Duodenal mucosa (tissue), 2 donors: ENCODE measurements at regions not wholly inside any gene's neighbourhood (a gene's known extent, or its start where the extent isn't known, plus 50 kb on each side); places are given as distances from the start of the nearest gene placed in this dataset.
A peak's percentile ranks its signal among the peaks of the same experiment; 100 is the strongest.

Experiments
- H3K27ac ChIP-seq: one replicate; pipeline ENCODE4 v1.7.0; 2013; ENCODE audit warnings: low read depth, low read length
- H3K27me3 ChIP-seq, 2 donors: one replicate each; pipeline ENCODE4 v1.7.0; 2013; ENCODE audit warnings: low read length in 2 of 2, control low read depth in 1 of 2; ENCODE audit not compliant: insufficient read depth in 2 of 2, control insufficient read depth in 1 of 2
- H3K36me3 ChIP-seq, 2 donors: one replicate each; pipeline ENCODE4 v1.7.0; 2013; ENCODE audit warnings: low read length in 2 of 2, control low read depth in 1 of 2; ENCODE audit not compliant: insufficient read depth in 2 of 2, control insufficient read depth in 1 of 2
- H3K4me1 ChIP-seq, 2 donors: one replicate each; pipeline ENCODE4 v1.7.0; 2013; ENCODE audit warnings: low read length in 2 of 2, control low read depth in 1 of 2; ENCODE audit not compliant: insufficient read depth in 2 of 2, control insufficient read depth in 1 of 2
- H3K4me3 ChIP-seq, 2 donors: one replicate each; pipeline ENCODE4 v1.7.0; 2013; ENCODE audit warnings: low read length in 2 of 2, low read depth in 1 of 2
- H3K9ac ChIP-seq, 2 donors: one replicate each; pipeline ENCODE4 v1.7.0; 2013; ENCODE audit warnings: low read length in 2 of 2, low read depth in 1 of 2
- H3K9me3 ChIP-seq, 2 donors: one replicate each; pipeline ENCODE4 v1.7.0; 2013; ENCODE audit warnings: low read length in 2 of 2, control low read depth in 1 of 2; ENCODE audit not compliant: control insufficient read depth in 1 of 2

GRCh38 chr21:28537371-28538079 lies 455.2 kb downstream of the LTN1 start:
- Histone ChIP-seq H3K4me3 (no peak overlapping the region), H3K27me3 (no peaks in the 10 kb centered on the region), H3K36me3 (no peaks in the 10 kb centered on the region), H3K4me1 (no peaks in the 10 kb centered on the region), H3K27ac (no peak overlapping the region), H3K9me3 (no peaks in the 10 kb centered on the region), H3K9ac (no peak overlapping the region)

GRCh38 chr21:28532446-28532845 lies 460.2 kb downstream of the LTN1 start:
- no peak overlapping the region for H3K27ac ChIP-seq
- H3K4me1 ChIP-seq = no peaks in the 10 kb centered on the region
- H3K36me3 ChIP-seq = no peaks in the 10 kb centered on the region
- no peaks in the 10 kb centered on the region for H3K9me3 ChIP-seq
- no peak overlapping the region for H3K4me3 ChIP-seq
- H3K27me3 ChIP-seq = no peaks in the 10 kb centered on the region
- H3K9ac ChIP-seq = no peak overlapping the region

- Histone ChIP-seq H3K27ac (no peak overlapping the region), H3K4me3 (no peak overlapping the region), H3K4me1 (no peaks in the 10 kb centered on the region), H3K9ac (no peak overlapping the region), H3K27me3 (no peaks in the 10 kb centered on the region), H3K9me3 (no peaks in the 10 kb centered on the region), H3K36me3 (no peaks in the 10 kb centered on the region)
Measured at GRCh38 chr21:28523367-28523766, 469.3 kb downstream of the LTN1 start.

- Histone ChIP-seq H3K9me3 (no peaks in the 10 kb centered on the region), H3K36me3 (no peaks in the 10 kb centered on the region), H3K4me1 (peaks cover 0 to 2% of the 10 kb centered on the region in 2 donors), H3K27me3 (no peaks in the 10 kb centered on the region), H3K9ac (no peak overlapping the region), H3K27ac (no peak overlapping the region), H3K4me3 (no peak overlapping the region)
Measured at GRCh38 chr21:28522014-28522799, 470.5 kb downstream of the LTN1 start.

- no peak overlapping the region for H3K27ac ChIP-seq
- no peak overlapping the region for H3K9ac ChIP-seq
- no peaks in the 10 kb centered on the region for H3K9me3 ChIP-seq
- H3K4me1 ChIP-seq = peaks cover 0 to 4% of the 10 kb centered on the region in 2 donors
- H3K4me3 ChIP-seq = no peak overlapping the region
- no peaks in the 10 kb centered on the region for H3K27me3 ChIP-seq
- no peaks in the 10 kb centered on the region for H3K36me3 ChIP-seq
Measured at GRCh38 chr21:28518630-28519029, 474.0 kb downstream of the LTN1 start.

GRCh38 chr21:28516991-28517592 lies 475.6 kb downstream of the LTN1 start:
- H3K4me1 ChIP-seq = peaks cover 0 to 4% of the 10 kb centered on the region in 2 donors
- no peaks in the 10 kb centered on the region for H3K9me3 ChIP-seq
- no peaks in the 10 kb centered on the region for H3K36me3 ChIP-seq
- H3K9ac ChIP-seq = no peak overlapping the region
- H3K27ac ChIP-seq = no peak overlapping the region
- H3K27me3 ChIP-seq = no peaks in the 10 kb centered on the region
- peak overlapping the region in 1 of 2 donors; percentile 28 for H3K4me3 ChIP-seq

GRCh38 chr21:28516021-28516420 lies 476.7 kb downstream of the LTN1 start:
- Histone ChIP-seq H3K4me3 (no peak overlapping the region), H3K27ac (no peak overlapping the region), H3K36me3 (no peaks in the 10 kb centered on the region), H3K27me3 (no peaks in the 10 kb centered on the region), H3K9me3 (no peaks in the 10 kb centered on the region), H3K9ac (no peak overlapping the region), H3K4me1 (peaks cover 4 to 6% of the 10 kb centered on the region in 2 donors)

GRCh38 chr21:28513428-28513827 lies 479.2 kb downstream of the LTN1 start:
- H3K9ac ChIP-seq = no peak overlapping the region
- H3K27ac ChIP-seq = no peak overlapping the region
- H3K27me3 ChIP-seq = no peaks in the 10 kb centered on the region
- H3K9me3 ChIP-seq = no peaks in the 10 kb centered on the region
- peaks cover 4 to 6% of the 10 kb centered on the region in 2 donors for H3K4me1 ChIP-seq
- no peak overlapping the region for H3K4me3 ChIP-seq
- H3K36me3 ChIP-seq = no peaks in the 10 kb centered on the region

- Histone ChIP-seq H3K9ac (no peak overlapping the region), H3K4me1 (peaks cover 0 to 6% of the 10 kb centered on the region in 2 donors), H3K4me3 (no peak overlapping the region), H3K27ac (no peak overlapping the region), H3K27me3 (no peaks in the 10 kb centered on the region), H3K9me3 (peaks cover 9 to 10% of the 10 kb centered on the region in 2 donors), H3K36me3 (no peaks in the 10 kb centered on the region)
Measured at GRCh38 chr21:28509031-28509430, 483.6 kb downstream of the LTN1 start.

- H3K4me1 ChIP-seq = peaks cover 0 to 6% of the 10 kb centered on the region in 2 donors
- peaks cover 9 to 10% of the 10 kb centered on the region in 2 donors for H3K9me3 ChIP-seq
- no peak overlapping the region for H3K9ac ChIP-seq
- H3K27me3 ChIP-seq = no peaks in the 10 kb centered on the region
- no peaks in the 10 kb centered on the region for H3K36me3 ChIP-seq
- no peak overlapping the region for H3K27ac ChIP-seq
- H3K4me3 ChIP-seq = no peak overlapping the region
Measured at GRCh38 chr21:28508126-28508525, 484.6 kb downstream of the LTN1 start.
